AG10803 (cell line): ENCODE measurements at regions not wholly inside any gene's neighbourhood (a gene's known extent, or its start where the extent isn't known, plus 50 kb on each side); places are given as distances from the start of the nearest gene placed in this dataset.

Source experiments
- DNase-seq: peaks from one replicate; pipeline ENCODE4 v3.0.0; 2010; ENCODE audit warnings: low read depth
- H3K4me3 ChIP-seq: 2 replicates; pipeline ENCODE4 v1.5.1; 2011; ENCODE audit warnings: mild to moderate bottlenecking, low read length, control low read depth
- CTCF ChIP-seq: conservative IDR thresholded peaks from 2 replicates; pipeline ENCODE4 v1.5.1; 2011; ENCODE audit warnings: mild to moderate bottlenecking, low read length, control low read depth, inconsistent platforms

- no peak overlapping the region for H3K4me3 ChIP-seq
- no peak for DNase-seq
- TF ChIP-seq CTCF, result no peak
These were observed 73.2 kb downstream of the GPR37 start for GRCh38 chr7:124692425-124692824.

- H3K4me3 ChIP-seq, result no peak overlapping the region
- TF ChIP-seq CTCF, result no peak
- no peak for DNase-seq
These were observed 74.8 kb downstream of the GPR37 start for GRCh38 chr7:124690840-124691239.

GRCh38 chr7:124689931-124690330 is 75.7 kb downstream of the GPR37 start:
- no peak overlapping the region for H3K4me3 ChIP-seq
- TF ChIP-seq CTCF, result no peak
- DNase-seq, result no peak

- TF ChIP-seq CTCF, result no peak
- DNase-seq, result no peak
These were observed 76.1 kb downstream of the GPR37 start for GRCh38 chr7:124689523-124689922.

GRCh38 chr7:124688991-124689390 is 76.6 kb downstream of the GPR37 start:
- no peak for TF ChIP-seq CTCF
- H3K4me3 ChIP-seq, result no peak overlapping the region
- DNase-seq, result peak; percentile 33

More at GRCh38 chr7:124689523-124689922, 76.1 kb downstream of the GPR37 start:
- no peak overlapping the region for H3K4me3 ChIP-seq

GRCh38 chr7:124686543-124687171 is 78.9 kb downstream of the GPR37 start:
- DNase-seq, result no peak

More at GRCh38 chr7:124686543-124687171, 78.9 kb downstream of the GPR37 start:
- no peak overlapping the region for H3K4me3 ChIP-seq
- TF ChIP-seq CTCF, result no peak
